GM20431 (cell line): ENCODE measurements at regions not wholly inside any gene's neighbourhood (a gene's known extent, or its start where the extent isn't known, plus 50 kb on each side); places are given as distances from the start of the nearest gene placed in this dataset.
"Not testable (repeated sequence)": the region's sequence is repeated elsewhere in the genome, so short reads cannot be mapped to it uniquely, and the experiment has no call there.

Experiments
- in situ Hi-C: fragments of 300-500 bp; cut with MseI, MboI; formaldehyde crosslinking; loops from one replicate; pipeline ENCODE4 v1.15.0; 2020; ENCODE audit warnings: low sequenced_read_pairs; ENCODE audit not compliant: unreplicated experiment

GRCh38 chr5:19044931-19045695, 942.9 kb downstream of the CDH18 start:
- in situ Hi-C loops = no loop called here

- in situ Hi-C loops = no loop called here
These were observed 940.7 kb downstream of the CDH18 start for GRCh38 chr5:19047277-19047676.

GRCh38 chr5:19048726-19049125, 939.3 kb downstream of the CDH18 start:
- in situ Hi-C loops = no loop called here

GRCh38 chr5:19058216-19058615, 929.8 kb downstream of the CDH18 start:
- in situ Hi-C loops = no loop called here

- in situ Hi-C loops = no loop called here
These were observed 923.9 kb downstream of the CDH18 start for GRCh38 chr5:19064094-19064493.

GRCh38 chr5:19067741-19068140, 920.3 kb downstream of the CDH18 start:
- in situ Hi-C loops = no loop called here

GRCh38 chr5:19098434-19098833, 889.6 kb downstream of the CDH18 start:
- in situ Hi-C loops = no loop called here

- in situ Hi-C loops = no loop called here
These were observed 888.8 kb downstream of the CDH18 start for GRCh38 chr5:19099195-19099594.

GRCh38 chr5:19104948-19105347, 883.1 kb downstream of the CDH18 start:
- in situ Hi-C loops = no loop called here

GRCh38 chr5:19122923-19123322, 865.1 kb downstream of the CDH18 start:
- in situ Hi-C loops = no loop called here

GRCh38 chr5:19125956-19126713, 861.9 kb downstream of the CDH18 start:
- in situ Hi-C loops = no loop called here

- in situ Hi-C loops = no loop called here
These were observed 847.7 kb downstream of the CDH18 start for GRCh38 chr5:19140276-19140675.

GRCh38 chr5:19141937-19142524, 846.0 kb downstream of the CDH18 start:
- in situ Hi-C loops = not testable (repeated sequence)

GRCh38 chr5:19142713-19143414, 845.1 kb downstream of the CDH18 start:
- in situ Hi-C loops = not testable (repeated sequence)

- in situ Hi-C loops = no loop called here
These were observed 844.1 kb downstream of the CDH18 start for GRCh38 chr5:19143935-19144334.

- in situ Hi-C loops = no loop called here
These were observed 818.6 kb downstream of the CDH18 start for GRCh38 chr5:19169426-19169825.

- in situ Hi-C loops = no loop called here
These were observed 815.0 kb downstream of the CDH18 start for GRCh38 chr5:19172926-19173470.

- in situ Hi-C loops = no loop called here
These were observed 812.0 kb downstream of the CDH18 start for GRCh38 chr5:19175776-19176570.

GRCh38 chr5:19179571-19179970, 808.4 kb downstream of the CDH18 start:
- in situ Hi-C loops = no loop called here
